CD4-positive, alpha-beta T cell treated with Interleukin-10 for 1 hour (primary cell): ENCODE measurements at regions not wholly inside any gene's neighbourhood (a gene's known extent, or its start where the extent isn't known, plus 50 kb on each side); places are given as distances from the start of the nearest gene placed in this dataset.
"Not testable (repeated sequence)": the region's sequence is repeated elsewhere in the genome, so short reads cannot be mapped to it uniquely, and the experiment has no call there.

ENCODE experiments used
- DNase-seq: peaks from one replicate; pipeline ENCODE4 v3.0.0-alpha.2; 2020

- DNase-seq = no peak
Measured at GRCh38 chr6:134447883-134448387, 130.0 kb upstream of the SGK1 start.

GRCh38 chr6:134447423-134447822 is 129.5 kb upstream of the SGK1 start:
- no peak for DNase-seq

GRCh38 chr6:134446896-134447295 is 129.0 kb upstream of the SGK1 start:
- no peak for DNase-seq

GRCh38 chr6:134446218-134446848 is 128.4 kb upstream of the SGK1 start:
- DNase-seq = no peak

- no peak for DNase-seq
Measured at GRCh38 chr6:134443009-134443408, 125.1 kb upstream of the SGK1 start.

- no peak for DNase-seq
Measured at GRCh38 chr6:134442073-134442472, 124.2 kb upstream of the SGK1 start.

GRCh38 chr6:134438837-134439236 is 120.9 kb upstream of the SGK1 start:
- DNase-seq = no peak

- DNase-seq = peak; percentile 32
Measured at GRCh38 chr6:134437376-134437775, 119.5 kb upstream of the SGK1 start.

GRCh38 chr6:134436950-134437349 is 119.0 kb upstream of the SGK1 start:
- peak; percentile 15 for DNase-seq

GRCh38 chr6:134436281-134436815 is 118.4 kb upstream of the SGK1 start:
- peak; percentile 54 for DNase-seq

- DNase-seq = no peak
Measured at GRCh38 chr6:134435814-134436280, 117.9 kb upstream of the SGK1 start.

- DNase-seq = no peak
Measured at GRCh38 chr6:134434019-134434942, 116.4 kb upstream of the SGK1 start.

GRCh38 chr6:134432036-134432435 is 114.1 kb upstream of the SGK1 start:
- no peak for DNase-seq

- DNase-seq = no peak
Measured at GRCh38 chr6:134431421-134431859, 113.5 kb upstream of the SGK1 start.

- DNase-seq = no peak
Measured at GRCh38 chr6:134429861-134430380, 112.0 kb upstream of the SGK1 start.

- DNase-seq = no peak
Measured at GRCh38 chr6:134427721-134428120, 109.8 kb upstream of the SGK1 start.

GRCh38 chr6:134426623-134427022 is 108.7 kb upstream of the SGK1 start:
- no peak for DNase-seq

GRCh38 chr6:134425917-134426316 is 108.0 kb upstream of the SGK1 start:
- not testable (repeated sequence) for DNase-seq

- DNase-seq = no peak
Measured at GRCh38 chr6:134425513-134425912, 107.6 kb upstream of the SGK1 start.

- DNase-seq = no peak
Measured at GRCh38 chr6:134424798-134425170, 106.9 kb upstream of the SGK1 start.

GRCh38 chr6:134424165-134424797 is 106.4 kb upstream of the SGK1 start:
- DNase-seq = no peak

- no peak for DNase-seq
Measured at GRCh38 chr6:134422426-134423231, 104.7 kb upstream of the SGK1 start.
